Large intestine (tissue), 3 donors: ENCODE measurements at regions not wholly inside any gene's neighbourhood (a gene's known extent, or its start where the extent isn't known, plus 50 kb on each side); places are given as distances from the start of the nearest gene placed in this dataset.
A peak's percentile ranks its signal among the peaks of the same experiment; 100 is the strongest.

Experiments used
- DNase-seq, 2 donors: peaks; one replicate each; pipeline versions ENCODE4 v3.0.0 to v3.0.0-alpha.2; 2013
- H3K27ac ChIP-seq: one replicate; pipeline ENCODE4 v1.5.1; 2013; ENCODE audit warnings: low read length
- H3K27me3 ChIP-seq: 2 replicates; pipeline ENCODE4 v1.6.1; 2013; ENCODE audit warnings: low read length; ENCODE audit not compliant: control insufficient read depth, insufficient read depth
- H3K36me3 ChIP-seq: 2 replicates; pipeline ENCODE4 v1.6.1; 2013; ENCODE audit warnings: low read length; ENCODE audit not compliant: control insufficient read depth, insufficient read depth
- H3K4me1 ChIP-seq: one replicate; pipeline ENCODE4 v1.6.1; 2013; ENCODE audit warnings: low read length; ENCODE audit not compliant: control insufficient read depth, insufficient read depth
- H3K4me3 ChIP-seq: one replicate; pipeline ENCODE4 v1.5.1; 2013; ENCODE audit warnings: low read length
- H3K9me3 ChIP-seq: one replicate; pipeline ENCODE4 v1.6.1; 2013; ENCODE audit warnings: mild to moderate bottlenecking, low read depth, low read length, moderate library complexity; ENCODE audit not compliant: control insufficient read depth
- WGBS: methylation state at CpG from one replicate; pipeline ENCODE4 v1.1.5; 2013; ENCODE audit warnings: low lambda C conversion rate; ENCODE audit not compliant: insufficient coverage; 5-methylcytosine and 5-hydroxymethylcytosine counted together

DNA sequence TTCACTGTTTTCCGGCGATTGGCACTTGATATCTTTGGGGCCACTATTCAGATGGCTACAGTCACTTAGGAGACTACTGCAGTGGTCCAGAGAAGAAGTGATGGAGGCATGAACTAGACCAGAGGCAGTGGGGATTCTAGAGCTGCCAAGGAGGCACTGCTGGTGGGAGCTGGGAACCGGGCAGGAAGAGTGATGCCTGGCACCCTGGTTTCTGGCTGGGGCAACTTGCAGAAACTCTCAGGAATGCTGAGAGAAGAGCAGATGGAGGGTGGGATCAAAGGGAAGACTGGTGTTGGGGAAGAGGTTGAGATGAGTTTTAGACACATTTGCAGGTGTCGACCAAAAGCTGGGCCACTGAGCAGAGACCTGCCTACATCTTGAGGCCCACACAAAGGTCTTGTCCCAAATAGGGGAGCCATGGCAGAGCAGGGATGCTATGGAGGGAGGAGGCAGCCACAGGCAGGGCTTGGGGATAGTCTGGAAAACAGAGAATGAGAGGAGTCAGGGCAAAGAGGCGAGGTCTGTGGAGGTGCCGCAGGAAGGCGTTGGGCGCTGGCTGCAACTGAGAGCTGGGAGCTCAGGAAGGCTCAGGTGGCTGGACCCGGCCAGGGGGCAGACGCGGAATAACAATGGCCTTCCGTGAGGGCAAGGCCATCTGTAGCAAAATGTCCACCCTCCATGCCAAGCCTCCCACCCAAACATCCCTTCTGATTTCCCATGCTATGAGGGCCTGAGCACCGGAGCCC, 118.9 kb downstream of the TOMM20 start:
- DNase-seq = no peak

DNA sequence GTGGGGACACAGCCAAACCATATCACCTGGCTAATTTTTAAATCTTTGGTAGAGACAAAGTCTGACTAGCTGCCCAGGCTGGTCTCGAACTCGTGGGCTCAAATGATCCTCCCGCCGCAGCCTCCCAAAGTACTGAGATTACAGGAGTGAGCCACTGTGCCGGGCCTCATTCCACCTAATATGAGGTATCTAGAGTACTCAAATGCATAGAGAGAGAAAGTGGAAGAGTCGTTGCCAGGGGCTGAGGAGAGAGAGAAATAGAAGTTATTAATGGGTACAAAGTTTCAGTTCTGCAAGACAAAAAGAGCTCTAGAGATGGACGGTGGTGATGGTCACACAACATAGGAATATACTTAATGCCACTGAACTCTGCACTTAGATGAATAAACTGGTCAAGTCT, 119.6 kb downstream of the TOMM20 start:
- no peaks in the 10 kb centered on the region for H3K36me3 ChIP-seq
- no peak overlapping the region for H3K4me3 ChIP-seq
- no peaks in the 10 kb centered on the region for H3K27me3 ChIP-seq
- H3K9me3 ChIP-seq = no peaks in the 10 kb centered on the region
- no peaks in the 10 kb centered on the region for H3K4me1 ChIP-seq
- no CpG with 5 or more reads among the region's 7 CpGs for WGBS
- no peak for DNase-seq
- no peak overlapping the region for H3K27ac ChIP-seq

More for the DNA sequence above, 118.9 kb downstream of the TOMM20 start:
- H3K36me3 ChIP-seq = no peaks in the 10 kb centered on the region
- no peak overlapping the region for H3K4me3 ChIP-seq
- no peak overlapping the region for H3K27ac ChIP-seq
- no peaks in the 10 kb centered on the region for H3K9me3 ChIP-seq
- H3K4me1 ChIP-seq = no peaks in the 10 kb centered on the region
- no CpG with 5 or more reads among the region's 13 CpGs for WGBS
- no peaks in the 10 kb centered on the region for H3K27me3 ChIP-seq

DNA sequence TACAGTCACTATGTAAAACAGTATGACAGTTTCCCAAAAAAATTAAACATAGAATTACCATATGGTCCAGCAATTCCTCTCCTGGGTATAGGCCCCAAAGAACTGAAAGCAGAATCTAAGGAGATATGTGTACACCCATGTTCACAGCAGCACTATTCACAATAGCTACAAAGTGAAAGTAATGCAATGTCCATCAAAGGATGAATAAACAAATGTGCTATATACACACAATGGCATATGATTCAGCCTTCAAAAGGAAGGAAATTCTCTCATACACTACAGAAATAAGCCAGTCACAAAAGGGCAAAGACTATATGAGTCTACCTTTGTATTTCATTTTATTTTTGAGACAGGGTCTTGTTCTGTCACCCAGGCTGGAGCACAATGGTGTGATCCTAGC, 120.4 kb downstream of the TOMM20 start:
- H3K4me1 ChIP-seq = no peaks in the 10 kb centered on the region
- H3K9me3 ChIP-seq = no peaks in the 10 kb centered on the region
- no peak for DNase-seq
- no peak overlapping the region for H3K4me3 ChIP-seq
- no peaks in the 10 kb centered on the region for H3K36me3 ChIP-seq
- H3K27ac ChIP-seq = no peak overlapping the region
- H3K27me3 ChIP-seq = no peaks in the 10 kb centered on the region

DNA sequence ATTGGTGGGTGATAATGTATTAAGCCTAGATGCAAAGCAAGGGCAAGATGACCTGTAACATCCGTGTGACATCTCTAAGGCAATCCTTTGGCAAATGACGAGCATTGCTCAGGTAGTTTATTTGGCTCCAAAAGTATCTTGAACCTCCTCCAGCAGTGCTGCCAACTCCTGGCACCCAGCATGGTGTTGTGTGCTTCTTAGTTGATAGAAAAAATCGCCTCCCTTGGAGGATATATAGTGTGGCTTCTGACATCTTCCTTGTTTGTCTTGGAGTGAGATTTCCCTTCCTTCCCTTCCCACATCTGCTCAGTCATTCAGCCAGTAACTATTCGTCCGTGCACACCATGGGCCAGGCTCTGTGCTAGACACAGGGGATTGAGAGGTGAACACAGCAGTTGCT, 121.8 kb downstream of the TOMM20 start:
- H3K4me3 ChIP-seq = no peak overlapping the region
- no peak for DNase-seq
- no peaks in the 10 kb centered on the region for H3K4me1 ChIP-seq
- H3K27me3 ChIP-seq = no peaks in the 10 kb centered on the region
- no peak overlapping the region for H3K27ac ChIP-seq
- no peaks in the 10 kb centered on the region for H3K36me3 ChIP-seq
- WGBS = no CpG with 5 or more reads among the region's 5 CpGs
- no peaks in the 10 kb centered on the region for H3K9me3 ChIP-seq

DNA sequence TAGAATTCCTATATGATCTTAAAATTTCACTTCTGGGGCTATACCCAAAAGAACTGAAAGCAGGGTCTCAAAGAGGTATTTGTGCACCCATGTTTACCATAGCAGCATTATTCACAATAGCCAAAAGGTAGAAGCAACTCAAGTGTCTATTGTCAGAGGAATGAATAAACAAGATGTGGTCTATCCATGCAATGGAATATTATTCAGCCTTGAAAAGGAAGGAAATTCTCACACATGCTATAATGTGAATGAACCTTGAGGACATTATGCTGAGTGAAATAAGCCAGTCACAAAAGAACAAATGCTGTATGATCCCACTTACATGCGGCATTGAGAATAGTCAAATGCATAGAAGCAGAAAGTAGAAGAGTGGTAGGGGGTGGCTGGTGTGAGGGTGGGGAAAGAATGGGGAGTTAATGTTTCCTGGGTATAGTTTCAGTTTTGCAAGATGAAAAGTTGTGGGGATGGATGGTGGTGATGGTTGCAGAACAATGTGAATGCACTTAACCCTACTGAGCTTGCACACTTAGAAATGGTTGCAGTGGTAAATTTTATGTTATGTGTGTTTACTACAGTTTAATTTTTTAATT, 122.4 kb downstream of the TOMM20 start:
- Histone ChIP-seq H3K9me3 (no peaks in the 10 kb centered on the region), H3K27ac (no peak overlapping the region), H3K36me3 (no peaks in the 10 kb centered on the region), H3K4me3 (no peak overlapping the region), H3K27me3 (no peaks in the 10 kb centered on the region), H3K4me1 (no peaks in the 10 kb centered on the region)
- no peak for DNase-seq
- WGBS = no CpG with 5 or more reads among the region's 1 CpG

DNA sequence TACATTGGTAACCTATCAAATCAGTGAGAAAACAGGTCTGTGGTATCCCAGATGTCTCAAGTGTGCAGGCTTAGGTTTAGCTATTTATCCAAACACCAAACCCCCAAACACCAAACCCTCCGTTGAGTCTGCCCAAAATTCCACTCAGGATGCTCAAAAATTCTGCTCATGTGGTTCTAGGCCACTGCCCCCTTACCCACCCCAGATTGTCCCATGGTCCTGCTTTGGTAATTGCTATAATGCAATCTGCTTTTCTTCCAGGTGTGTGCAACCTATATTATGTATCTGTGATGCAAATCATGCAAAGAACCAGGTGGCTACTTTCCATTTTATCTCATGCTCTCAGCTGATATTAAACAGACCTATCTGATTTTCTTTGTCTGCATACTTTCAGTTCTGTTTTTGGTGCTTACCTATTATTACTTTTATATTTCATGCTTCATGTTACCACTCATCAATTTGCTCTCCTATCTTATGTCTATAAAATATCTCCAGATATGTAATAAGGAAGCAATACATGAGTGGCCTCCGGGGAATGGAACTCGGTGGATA, 123.7 kb downstream of the TOMM20 start:
- WGBS = no CpG with 5 or more reads among the region's 3 CpGs
- no peak overlapping the region for H3K4me3 ChIP-seq
- no peaks in the 10 kb centered on the region for H3K4me1 ChIP-seq
- DNase-seq = no peak
- no peaks in the 10 kb centered on the region for H3K36me3 ChIP-seq
- H3K27me3 ChIP-seq = no peaks in the 10 kb centered on the region
- H3K9me3 ChIP-seq = no peaks in the 10 kb centered on the region
- no peak overlapping the region for H3K27ac ChIP-seq

DNA sequence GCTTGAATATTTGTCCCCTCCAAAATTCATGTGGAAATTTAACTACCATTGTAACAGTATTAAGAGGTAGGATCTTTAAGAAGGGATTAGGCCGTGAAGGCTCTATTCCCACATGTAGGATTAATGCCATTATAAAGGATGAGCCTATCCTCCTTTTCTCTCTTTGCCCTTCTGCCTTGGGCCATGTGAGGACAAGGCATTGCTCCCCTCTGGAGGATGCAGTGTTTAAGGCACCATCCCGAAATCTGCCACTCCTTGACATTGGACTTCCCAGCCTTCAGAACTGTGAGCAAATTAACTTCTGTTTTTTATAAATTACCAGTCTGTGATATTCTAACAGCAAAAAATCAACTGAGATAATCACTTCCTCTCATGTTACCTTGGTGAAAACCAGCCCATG, 124.4 kb downstream of the TOMM20 start:
- no CpG with 5 or more reads among the region's 2 CpGs for WGBS
- Histone ChIP-seq H3K27me3 (no peaks in the 10 kb centered on the region), H3K36me3 (no peaks in the 10 kb centered on the region), H3K4me3 (no peak overlapping the region), H3K4me1 (no peaks in the 10 kb centered on the region), H3K9me3 (no peaks in the 10 kb centered on the region), H3K27ac (no peak overlapping the region)
- DNase-seq = no peak

DNA sequence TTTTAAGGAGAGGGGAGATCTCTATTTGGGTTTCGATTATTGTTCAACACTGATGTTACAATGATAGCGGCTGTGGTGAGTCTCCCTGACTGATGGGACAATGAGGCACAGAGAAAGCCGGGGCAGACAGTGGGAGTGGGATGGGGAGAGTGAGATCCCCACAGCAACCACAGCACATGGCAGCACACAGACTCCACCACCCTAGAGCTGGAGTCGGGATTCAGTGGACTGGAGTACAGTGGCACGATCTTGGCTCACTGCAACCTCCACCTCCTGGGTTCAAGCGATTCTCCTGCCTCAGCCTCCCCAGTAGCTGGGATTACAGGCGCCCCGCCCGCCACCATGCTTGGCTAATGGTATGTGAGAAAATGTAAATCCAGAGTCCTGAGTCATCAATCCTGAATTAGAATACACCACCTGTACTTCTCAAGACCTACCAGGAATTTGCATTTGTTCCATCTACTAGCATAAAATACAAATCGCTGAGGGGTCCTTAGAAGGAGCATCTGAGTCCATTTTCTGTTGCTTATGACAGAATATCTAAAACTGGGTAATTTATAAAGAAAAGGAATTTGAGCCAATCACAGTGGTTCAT, 125.8 kb downstream of the TOMM20 start:
- peaks cover 13% of the 10 kb centered on the region for H3K4me1 ChIP-seq
- no CpG with 5 or more reads among the region's 10 CpGs for WGBS
- DNase-seq = no peak

DNA sequence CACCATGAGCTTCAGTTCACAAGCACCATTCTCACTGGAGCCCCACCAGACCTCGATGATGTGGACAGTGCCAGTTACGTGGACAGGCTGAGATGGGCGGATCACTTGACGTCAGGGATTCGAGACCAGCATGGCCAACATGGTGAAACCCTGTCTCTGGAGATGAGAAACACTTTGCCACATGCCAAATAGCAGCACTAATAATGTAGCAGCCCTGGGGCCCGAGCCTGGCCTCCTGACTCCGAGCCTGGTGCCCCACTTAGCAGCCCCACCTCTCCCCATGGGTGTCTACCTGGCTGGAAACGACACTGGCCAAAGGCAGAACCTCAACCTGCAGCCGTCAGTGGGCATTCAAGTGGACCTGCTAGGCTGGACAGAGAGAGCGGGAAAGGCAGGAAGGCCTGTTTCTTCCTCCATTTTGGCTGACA, 129.1 kb downstream of the TOMM20 start:
- Histone ChIP-seq H3K36me3 (no peaks in the 10 kb centered on the region), H3K27me3 (no peaks in the 10 kb centered on the region), H3K9me3 (no peaks in the 10 kb centered on the region), H3K4me1 (peaks cover 20% of the 10 kb centered on the region), H3K4me3 (no peak overlapping the region), H3K27ac (no peak overlapping the region)
- no CpG with 5 or more reads among the region's 10 CpGs for WGBS
- DNase-seq = no peak

More for the DNA sequence above, 125.8 kb downstream of the TOMM20 start:
- Histone ChIP-seq H3K9me3 (no peaks in the 10 kb centered on the region), H3K4me3 (no peak overlapping the region), H3K27me3 (no peaks in the 10 kb centered on the region), H3K36me3 (no peaks in the 10 kb centered on the region), H3K27ac (no peak overlapping the region)

DNA sequence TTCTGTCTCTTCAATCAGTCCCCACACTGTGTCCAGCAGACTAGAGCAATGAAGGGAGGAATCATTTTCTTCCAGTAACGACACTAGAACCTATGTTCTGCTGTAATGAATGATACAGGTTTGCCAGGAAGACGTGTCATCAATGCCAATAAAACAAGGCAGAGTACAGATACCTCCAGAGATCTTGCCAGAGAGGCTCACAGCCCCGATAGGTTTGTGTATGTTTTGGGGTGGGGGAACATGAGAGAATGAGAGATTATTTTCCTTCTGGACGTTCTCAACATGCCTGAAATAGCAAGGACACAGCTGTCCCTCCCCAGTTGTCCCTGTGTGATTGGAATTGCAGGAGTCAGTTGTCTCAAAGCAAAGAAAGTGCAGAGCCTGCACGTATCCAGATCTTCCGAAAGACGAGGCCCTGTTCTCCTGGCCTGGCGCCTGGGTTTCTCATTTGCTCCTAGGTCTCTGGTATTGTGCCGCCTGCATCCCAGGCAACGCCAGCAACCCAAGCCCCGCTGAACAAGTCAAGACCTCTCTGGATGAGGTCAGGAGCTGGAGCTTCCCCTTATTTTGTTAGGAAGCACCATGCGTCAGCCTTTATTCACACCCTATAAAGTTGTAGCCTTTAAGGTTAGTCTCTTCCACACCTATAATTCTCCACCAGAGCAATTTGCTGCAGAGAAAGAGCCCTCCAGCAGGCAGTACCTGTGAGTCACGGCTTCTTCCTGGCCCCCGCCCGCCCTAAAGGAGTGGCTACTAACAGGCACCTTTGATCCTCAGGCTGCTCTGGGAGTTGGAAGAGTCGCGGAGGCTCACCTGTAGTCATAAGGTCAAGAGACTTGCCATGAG, 130.5 kb downstream of the TOMM20 start:
- Histone ChIP-seq H3K27me3 (no peaks in the 10 kb centered on the region), H3K4me1 (peaks cover 20% of the 10 kb centered on the region), H3K36me3 (no peaks in the 10 kb centered on the region), H3K9me3 (no peaks in the 10 kb centered on the region), H3K4me3 (no peak overlapping the region), H3K27ac (peak overlapping the region; percentile 79)
- WGBS = 67% methylated on average over 1 of the region's 17 CpGs
- peak; percentile 82 to 93 for DNase-seq
